HG02870 (cell line): ENCODE measurements at regions not wholly inside any gene's neighbourhood (a gene's known extent, or its start where the extent isn't known, plus 50 kb on each side); places are given as distances from the start of the nearest gene placed in this dataset.

Experiments used
- ATAC-seq: cut with Tn5 transposase; IDR thresholded peaks from one replicate; pipeline ENCODE4 v1.9.1; 2021; ENCODE audit warnings: mild to moderate bottlenecking, moderate library complexity; ENCODE audit not compliant: unreplicated experiment

DNA sequence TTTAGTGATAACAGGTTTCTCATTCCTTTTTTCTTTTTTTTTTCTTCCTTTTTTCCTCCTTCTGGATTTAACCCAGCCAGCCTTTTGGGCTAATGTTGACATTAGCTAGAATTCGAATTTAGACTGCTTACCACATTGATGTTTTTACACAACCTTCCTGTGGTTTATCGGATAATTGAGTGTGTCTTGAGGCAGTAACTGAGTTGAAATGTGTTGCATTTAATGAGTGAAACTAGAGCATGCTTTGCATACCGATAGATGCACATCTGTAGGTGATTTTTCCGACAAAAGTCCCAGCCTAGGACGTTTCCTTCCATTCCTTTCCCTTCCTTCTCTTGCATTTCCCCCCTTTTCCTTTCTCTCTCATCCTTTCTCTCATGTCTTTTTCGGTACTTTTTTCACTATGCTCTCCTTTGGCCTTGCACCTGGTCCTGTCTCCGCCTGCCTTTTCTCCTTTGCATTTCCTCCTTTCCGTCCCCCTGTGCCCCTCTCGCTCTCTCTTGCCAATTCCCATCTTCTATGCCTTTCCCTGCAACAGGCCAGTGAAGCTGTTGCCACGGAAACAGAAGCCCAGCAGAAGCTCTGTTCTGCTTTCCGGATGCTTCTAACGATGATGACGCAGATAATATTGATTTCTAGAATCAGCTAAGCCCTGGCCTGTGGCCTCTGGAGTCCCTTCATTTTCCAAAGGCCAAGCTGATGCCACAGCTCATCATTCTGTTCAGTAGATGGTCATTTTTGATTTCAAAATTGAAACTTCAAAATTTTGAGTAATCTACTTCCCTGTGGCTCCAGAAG is 76.1 kb downstream of the SLC25A47 start:
- no peak for ATAC-seq

DNA sequence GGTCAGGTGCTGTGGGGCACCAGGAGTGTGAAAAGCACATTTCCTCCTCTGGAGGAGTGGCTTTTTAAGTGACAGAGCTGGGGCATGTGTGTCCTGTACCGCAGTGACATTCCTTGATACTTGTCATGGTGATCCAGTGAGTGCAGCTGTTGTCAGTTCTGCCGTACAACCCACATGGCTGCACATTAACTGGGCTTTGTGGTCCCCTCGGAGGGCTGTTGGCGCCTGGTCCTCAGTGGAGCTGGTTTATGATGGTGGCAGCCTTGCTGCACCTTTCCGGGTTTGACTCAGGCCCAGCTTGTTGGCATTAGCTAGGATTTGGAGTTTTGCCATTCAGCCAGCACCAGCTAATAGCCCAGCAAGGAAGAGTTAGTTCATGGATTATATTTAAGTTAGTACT is 77.0 kb downstream of the SLC25A47 start:
- ATAC-seq, result no peak

DNA sequence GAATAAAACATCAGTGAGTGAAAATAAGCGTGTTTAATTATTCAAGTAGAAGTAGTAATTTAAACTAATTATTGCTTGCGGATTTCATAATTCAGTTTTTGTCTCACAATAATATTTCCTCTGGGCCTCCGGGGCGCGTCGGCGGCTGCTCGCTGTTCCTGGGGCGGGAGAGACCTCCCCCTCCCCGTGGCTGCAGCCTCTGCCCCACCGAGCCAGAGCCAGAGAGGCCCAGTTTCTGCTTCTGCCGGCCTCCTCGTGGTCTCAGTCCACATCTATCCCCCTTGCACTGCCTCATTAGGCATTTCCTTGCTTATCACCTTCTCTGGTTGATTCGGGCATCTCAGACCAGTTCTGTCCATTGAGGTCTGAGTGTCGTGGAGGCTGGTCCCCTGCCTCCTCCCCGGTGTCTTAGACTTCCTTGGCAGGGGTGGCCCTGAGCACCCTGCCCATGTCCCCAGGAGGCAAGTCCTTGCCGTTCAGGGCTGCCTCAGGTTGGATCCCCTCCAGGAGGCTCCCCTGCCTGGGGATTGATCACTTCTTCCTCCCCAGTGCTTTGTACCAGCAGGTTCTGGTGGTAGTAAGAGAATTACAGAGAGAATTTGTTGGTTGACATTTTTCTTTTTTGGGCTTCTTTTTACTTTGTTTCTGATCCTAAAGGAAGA is 78.0 kb downstream of the SLC25A47 start:
- ATAC-seq, result no peak

DNA sequence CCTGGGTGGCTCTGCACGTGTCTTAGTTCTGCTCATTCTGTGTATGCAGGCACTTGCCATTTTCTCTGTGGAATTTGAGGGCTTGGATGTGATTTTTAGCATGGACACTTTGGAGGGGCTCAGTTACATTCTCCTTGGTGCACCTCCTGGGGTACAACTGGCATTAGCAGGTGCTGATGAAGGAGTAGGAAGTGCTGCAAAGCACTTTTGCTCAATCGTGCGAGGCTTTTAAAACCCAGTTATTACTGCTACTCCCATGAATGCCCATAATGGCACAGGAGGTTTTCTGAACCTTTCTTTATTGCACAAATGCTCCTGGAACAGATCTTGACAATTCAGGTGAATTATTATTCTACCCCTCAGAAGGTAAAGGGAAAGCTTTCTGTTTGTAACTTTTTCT is 78.7 kb downstream of the SLC25A47 start:
- ATAC-seq, result no peak

DNA sequence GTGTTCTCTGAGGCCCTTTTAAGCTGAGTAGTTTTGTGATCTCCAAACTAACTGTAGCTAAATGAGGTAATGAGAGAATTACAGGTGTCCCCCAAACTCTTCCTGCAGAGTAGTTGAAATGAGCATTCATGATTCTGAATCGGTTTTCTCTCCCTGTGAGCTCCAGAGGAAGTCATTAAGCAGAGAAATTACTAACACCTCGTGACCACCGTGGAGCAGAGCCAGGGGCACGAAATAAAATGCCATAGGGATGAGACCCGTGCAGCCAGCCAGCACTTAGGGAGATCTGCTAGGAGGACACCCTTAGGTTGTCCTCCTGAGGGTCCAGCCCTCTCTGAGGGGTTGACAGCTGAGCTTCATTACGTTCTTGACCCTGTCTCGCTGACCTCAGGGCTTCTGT is 79.5 kb downstream of the SLC25A47 start:
- ATAC-seq, result no peak

DNA sequence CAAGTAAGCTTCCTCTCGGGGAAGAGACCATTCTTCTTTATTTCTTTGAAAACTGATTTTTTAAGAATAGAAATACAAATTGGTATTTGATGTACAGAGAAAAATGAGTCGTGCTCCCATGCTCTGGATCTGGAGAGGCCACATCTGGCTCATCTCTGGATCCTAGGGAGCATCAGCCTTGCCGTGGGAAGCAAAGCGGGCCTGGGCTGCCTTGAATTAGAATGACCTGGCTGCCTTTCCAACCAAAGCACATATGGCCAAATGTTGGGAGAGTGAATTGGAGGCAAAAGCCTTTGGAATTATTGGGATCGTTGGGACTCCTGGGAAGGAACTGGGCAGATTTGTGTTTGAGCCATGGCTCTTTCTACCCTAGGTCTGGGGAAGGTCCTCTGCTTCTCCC is 80.0 kb downstream of the SLC25A47 start:
- no peak for ATAC-seq

DNA sequence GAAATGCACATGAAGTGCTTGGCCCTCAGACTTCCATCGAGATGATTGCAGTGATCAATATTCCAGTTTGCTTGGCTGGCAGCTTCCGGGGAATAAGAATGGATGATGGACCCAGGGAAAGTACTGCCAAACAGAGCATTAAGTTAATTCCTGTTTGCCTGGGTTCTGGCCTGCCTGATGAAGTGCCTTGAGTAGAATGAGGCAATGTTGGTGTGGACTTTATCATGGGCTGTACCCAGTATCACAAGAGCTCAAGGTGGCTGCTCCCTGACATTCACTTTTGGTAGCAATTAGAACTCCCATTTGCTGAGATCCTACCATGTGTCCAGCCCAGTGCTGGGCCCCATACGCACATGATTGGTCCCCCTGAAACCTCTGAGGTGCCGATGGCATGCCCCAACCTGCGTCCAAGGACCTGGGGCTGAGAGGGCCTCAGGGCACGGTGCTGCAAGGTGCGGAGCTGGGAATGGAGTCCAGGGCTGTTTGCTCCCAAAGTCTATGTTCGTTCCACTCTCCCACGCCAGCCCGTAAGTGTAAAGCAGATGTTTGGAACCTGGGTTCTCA is 80.7 kb downstream of the SLC25A47 start:
- ATAC-seq, result no peak

DNA sequence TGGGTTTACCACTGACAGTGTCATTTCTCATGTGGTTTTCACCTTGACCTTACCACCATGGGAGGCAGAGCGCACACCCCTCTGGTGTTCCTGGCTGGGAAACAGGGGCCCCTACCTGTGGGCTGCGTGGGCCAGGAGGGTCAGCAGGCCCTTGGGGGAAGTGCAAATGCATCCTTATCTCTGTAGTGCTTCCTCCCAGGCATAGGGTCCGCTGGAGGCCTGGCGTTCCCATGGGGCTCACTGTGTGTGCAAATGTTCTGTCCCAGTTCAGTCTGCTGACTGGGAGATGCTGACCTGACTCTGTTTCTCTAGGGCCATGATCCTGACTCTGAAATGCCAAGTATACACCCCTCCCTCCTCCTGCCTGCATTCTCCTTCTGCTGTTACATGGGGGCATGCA is 81.3 kb downstream of the SLC25A47 start:
- no peak for ATAC-seq

DNA sequence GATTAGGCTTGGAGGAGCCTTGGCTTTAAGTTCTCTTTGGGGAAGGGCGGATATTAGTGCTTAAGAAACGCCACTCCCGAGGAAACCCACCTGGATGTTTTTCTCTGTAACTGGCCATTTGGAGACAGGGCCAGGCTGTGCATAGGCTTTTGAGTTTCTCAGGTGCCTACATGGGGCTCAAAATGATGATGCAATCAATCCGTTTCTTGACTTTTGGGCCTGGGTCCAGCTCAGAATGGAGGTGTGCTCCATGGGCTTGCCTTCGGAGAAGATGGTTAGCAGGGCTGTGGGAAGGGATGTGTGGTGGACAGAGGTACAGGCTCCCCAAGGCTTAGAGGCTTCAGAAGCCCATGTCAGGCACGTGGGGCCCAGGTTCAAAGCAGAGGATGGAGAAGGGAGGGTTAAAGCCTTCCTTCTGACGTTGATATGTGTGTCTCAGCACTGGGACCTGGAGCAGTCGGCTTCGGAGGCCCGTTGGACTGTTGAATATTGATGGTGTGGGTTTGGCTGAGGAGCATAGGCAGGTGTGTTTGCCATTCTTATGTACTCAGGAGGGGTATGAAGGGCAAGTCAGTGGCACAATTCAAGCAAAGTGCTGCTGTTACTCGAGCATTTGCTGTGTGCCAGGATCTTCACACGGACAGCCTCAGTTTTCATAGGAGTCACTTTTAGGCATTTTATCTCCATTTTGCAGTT is 82.8 kb downstream of the SLC25A47 start:
- ATAC-seq, result no peak

DNA sequence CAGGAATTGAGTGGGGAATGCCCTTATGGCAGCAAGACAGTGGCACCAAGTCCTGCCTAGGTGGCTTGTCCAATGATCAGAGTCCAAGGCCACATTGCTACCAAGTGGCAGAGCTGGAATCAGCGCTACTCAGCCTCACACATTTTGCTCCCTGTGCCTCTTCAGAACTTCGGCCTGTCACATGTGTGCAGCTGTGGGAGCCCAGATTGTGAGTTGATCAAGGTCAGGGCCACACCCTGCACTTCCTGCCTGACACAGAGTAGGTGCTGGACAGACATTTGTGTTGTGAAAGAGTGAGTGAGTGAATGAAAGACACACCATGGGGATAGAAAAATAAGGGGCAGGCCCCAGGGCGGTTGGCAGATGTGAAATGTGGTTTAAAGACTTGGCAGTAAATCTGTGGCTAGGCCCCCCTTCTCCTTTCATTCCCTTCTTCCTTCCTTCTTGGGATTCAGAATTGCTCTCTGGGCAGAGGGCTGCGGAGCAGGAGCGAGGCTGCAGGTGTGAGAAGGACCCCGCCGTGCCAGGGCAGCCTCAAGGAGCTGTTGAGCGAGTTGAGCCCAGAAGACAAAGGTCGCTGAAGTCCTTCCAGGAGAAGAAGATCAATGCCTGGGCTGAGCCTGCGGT is 83.5 kb downstream of the SLC25A47 start:
- no peak for ATAC-seq

DNA sequence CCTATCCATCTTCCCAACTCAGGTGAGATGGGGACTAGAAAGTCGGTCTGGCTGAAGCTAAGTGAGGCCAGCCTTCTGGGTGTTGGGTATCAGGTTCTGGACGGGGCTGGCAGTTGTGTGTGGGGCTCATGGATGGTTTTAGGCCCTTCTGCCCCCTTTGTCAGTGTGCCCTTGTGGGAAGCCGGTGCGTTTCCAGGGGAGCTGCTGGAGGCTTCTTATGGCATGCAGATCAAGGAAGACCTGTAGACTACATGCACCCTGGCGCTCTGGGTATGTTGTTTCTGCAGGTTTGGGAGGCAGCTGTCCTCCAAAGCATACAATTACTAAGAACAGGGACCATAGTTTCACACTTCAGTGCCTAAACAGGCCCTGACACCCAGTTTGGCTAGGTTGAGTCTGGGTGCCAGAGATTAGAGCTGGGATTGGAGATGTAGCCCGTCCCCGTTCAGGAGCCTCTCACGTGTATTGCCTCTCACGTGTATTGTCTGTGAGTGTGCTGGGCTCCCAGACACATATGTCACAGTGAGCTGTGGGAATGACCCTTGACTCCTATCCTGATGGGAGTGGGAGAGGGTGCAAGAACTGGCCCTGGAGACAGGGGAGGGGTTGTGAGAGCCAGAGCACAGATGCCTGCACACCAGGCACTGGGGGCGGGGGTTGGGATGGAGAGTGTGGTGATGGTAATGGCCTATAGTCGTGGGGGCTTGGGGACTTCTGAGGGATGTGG is 84.4 kb downstream of the SLC25A47 start:
- no peak for ATAC-seq

DNA sequence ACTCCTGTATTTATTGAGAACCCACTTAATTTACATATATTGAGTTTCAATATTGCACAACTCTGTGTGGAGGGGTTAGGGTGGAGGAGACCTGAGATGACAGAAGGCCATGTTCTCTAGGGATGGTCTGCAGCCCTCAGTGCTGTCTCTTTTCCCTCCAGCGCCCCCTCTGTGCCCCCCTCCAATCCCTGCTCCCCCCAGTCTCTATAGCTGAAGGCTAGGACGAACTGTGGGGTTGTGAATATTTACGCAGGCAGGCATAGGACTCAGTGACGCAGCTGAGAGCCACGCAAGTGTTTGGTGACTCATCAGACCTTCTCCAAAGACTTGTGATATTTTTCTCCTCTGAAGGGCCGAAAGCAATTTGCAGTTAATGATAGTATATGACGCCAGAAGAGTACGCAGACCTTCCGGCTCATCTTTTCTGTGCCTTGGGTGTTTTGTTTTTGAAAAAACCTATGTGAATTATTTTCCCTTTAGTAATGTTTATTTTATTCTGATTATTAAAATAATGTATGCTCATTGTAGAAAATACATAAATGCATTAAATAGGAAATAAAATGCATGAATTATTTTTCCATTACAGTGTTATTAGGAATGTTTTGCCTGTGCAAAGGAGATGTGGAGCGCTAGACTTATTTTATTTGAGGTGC is 85.3 kb downstream of the SLC25A47 start:
- ATAC-seq, result no peak

DNA sequence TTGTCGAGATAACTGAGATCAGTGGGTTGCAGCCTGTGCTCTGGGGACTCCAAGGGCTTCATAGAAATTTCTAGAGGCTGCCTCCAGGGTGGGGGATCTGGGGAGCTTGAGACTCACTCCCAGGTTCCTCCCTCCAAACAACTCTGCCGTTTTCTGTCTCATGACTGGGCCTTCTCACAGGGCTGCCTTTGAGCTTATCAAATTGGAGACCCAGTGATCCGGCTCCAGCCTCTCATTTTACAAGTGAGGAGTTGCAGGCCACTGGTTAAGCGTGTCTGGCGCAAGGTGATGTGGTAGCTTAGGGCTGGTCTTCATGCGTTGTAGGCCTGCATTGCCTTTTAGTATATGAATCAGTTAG is 85.8 kb downstream of the SLC25A47 start:
- no peak for ATAC-seq

DNA sequence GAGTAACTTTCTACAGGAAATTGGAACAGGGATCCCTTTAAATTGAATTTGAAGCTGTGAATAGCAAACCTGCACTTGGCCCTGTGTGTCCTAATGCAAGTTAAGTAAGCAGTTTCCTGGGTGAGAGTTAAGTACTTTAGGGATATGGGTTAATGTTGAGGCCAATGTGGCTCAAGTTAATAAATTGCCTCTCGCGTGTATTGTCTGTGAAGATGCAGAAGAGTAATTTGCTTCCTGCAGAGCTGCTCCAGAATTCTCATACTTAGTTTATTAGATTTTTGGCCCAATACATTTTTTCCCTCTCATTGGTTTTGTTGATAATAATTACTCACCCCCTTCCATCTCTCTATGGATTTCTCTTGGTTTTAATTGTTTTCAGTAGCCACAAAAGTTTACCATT is 86.5 kb downstream of the SLC25A47 start:
- ATAC-seq, result no peak

DNA sequence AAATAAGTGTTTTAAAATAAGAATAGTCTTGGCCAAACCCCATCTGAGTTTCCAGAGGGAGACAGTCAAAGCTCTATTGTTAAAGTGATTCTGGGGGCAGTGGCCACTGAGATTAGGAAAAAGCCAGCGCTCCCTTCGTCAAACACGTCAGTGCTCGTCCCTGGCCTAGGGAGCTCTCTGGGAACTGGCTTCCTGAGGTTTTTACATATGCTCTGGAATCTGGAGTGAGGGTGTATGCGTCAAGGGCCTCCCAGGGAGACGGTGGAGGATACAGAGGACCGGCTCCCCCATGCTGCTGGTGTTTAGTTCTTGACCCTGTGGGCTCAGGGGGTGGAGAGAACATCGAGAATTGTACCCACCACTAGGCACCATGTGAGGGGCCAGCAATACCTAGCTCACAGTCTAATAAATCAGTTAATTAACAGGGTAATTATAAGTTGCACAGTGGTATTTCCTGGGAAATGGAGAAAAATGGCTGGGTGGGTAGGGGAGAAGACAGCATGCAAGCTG is 87.0 kb downstream of the SLC25A47 start:
- no peak for ATAC-seq

DNA sequence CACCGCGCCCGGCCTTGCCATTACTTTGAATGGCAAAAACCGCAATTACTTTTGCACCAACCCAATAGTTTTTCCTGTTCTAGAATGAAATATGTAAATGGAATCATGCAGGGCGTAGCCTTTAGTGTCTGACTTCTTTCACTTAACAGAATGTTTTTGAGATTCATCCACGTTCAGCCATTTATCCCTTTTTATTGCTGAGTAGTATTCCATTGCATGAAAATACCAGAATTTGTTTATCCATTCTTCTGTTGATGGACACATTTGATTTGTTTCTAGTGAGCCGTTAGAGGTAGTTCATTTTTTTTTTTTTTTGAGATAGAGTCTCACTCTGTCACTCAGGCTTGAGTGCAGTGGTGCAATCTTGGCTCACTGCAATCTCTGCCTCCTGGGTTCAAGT is 90.6 kb downstream of the SLC25A47 start:
- ATAC-seq, result no peak

DNA sequence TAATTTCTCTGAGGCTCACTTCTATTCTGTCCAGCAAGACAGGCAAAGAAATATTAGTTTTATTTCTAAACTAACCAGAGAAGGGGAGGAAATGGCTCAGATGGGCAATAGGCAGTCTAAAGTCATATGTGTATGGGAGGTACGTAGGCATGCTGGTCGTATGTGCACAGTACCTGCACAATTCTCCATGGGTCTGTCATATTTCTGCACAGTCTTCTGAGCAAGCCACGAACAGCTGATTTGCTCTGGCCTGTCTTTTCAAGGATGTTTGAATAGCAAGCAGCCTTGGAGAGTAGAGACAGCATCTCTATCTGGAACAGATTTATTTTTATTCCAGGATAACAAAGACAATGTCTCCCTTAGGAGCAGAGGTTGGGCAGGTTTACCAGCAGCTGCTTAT is 92.1 kb downstream of the SLC25A47 start:
- ATAC-seq, result no peak

DNA sequence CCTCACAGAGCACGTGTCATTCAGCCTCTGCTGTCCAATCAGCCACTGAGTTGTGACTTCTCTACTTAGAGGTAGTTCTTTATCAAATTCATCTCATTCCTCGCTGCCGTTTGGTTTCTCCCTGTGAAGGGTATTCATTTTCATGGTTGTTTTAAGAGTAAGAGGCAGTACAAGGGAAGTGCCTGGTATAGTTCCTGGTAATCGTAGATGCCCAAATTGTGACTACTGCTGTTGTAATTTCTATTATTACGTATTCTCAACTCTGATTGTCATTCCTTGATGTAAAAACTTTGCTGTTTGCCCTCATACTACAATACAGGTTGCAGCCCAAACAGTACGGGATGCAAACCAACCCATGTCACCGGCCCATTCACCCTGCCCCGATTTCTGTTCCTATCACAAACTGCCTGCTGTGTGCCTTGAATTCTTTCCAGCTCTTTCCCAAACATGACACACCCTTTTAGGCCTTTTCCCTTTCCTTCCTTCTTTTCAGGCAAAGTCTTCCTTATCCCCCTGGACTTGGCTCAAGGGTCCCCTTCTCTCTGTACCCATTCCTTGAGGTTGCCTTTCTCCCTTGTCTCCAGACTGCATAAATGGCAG is 93.0 kb downstream of the SLC25A47 start:
- ATAC-seq, result no peak
